ENCODE measurements at regions not wholly inside any gene's neighbourhood (a gene's known extent, or its start where the extent isn't known, plus 50 kb on each side); places are given as distances from the start of the nearest gene placed in this dataset.

DNA sequence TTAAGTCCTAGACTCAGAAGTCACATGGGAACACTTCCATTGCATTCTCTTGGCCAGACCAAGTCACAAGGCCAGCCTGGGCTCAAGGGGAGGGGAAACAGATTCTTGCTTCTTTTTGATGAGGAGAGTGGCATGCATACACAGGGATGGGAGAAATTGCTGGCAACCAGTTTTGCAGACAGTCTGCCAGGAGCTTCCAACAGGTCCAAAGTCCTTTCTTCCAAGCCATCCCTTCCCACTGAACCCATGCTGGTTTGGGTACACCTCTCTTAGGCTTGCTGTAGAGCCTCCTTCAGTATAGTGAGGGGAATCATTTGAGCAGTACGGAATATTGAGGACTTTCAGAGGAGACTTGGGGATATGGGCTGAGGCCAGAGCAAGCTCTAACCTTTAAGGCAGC lies 267.8 kb downstream of the BCOR start:
- Histone ChIP-seq H3K9me3 (no peaks in the 10 kb centered on the region), H3K27ac (peak overlapping the region in 3 of 4 donors; percentile 16 to 64 (median 56)), H3K36me3 (replicated peaks in 1 of 2; ENCODE audit: insufficient read depth in 1 of 2, low read depth in 2 of 2) (no peaks in the 10 kb centered on the region), H3K4me1 (peaks cover 17% of the 10 kb centered on the region), H3K4me3 (no peak overlapping the region), H3K27me3 (no peaks in the 10 kb centered on the region)
- intact Hi-C loops (cut with DNase I): no loop called here
- ATAC-seq (peak; percentile 24), DNase-seq (no peak)
- 75% methylated on average over 1 of the region's 1 CpG; no CpG with 5 or more reads in 1 of the 2 donors for whole genome bisulfite sequencing, 2 donors
- TF ChIP-seq, protein P1, sequence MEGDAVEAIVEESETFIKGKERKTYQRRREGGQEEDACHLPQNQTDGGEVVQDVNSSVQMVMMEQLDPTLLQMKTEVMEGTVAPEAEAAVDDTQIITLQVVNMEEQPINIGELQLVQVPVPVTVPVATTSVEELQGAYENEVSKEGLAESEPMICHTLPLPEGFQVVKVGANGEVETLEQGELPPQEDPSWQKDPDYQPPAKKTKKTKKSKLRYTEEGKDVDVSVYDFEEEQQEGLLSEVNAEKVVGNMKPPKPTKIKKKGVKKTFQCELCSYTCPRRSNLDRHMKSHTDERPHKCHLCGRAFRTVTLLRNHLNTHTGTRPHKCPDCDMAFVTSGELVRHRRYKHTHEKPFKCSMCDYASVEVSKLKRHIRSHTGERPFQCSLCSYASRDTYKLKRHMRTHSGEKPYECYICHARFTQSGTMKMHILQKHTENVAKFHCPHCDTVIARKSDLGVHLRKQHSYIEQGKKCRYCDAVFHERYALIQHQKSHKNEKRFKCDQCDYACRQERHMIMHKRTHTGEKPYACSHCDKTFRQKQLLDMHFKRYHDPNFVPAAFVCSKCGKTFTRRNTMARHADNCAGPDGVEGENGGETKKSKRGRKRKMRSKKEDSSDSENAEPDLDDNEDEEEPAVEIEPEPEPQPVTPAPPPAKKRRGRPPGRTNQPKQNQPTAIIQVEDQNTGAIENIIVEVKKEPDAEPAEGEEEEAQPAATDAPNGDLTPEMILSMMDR (IDR thresholded peaks at IDR 0.05): no peak
- no peak for TF ChIP-seq POLR2A (IDR thresholded peaks at IDR 0.05)

GRCh38 chrX:39830414-39830813 lies 267.3 kb downstream of the BCOR start:
- Histone ChIP-seq H3K36me3 (replicated peaks in 1 of 2; ENCODE audit: insufficient read depth in 1 of 2, low read depth in 2 of 2) (no peaks in the 10 kb centered on the region), H3K9me3 (no peaks in the 10 kb centered on the region), H3K27ac (peak overlapping the region in 3 of 4 donors; percentile 16 to 64 (median 56)), H3K4me1 (peaks cover 17% of the 10 kb centered on the region), H3K4me3 (no peak overlapping the region), H3K27me3 (no peaks in the 10 kb centered on the region)
- ATAC-seq (peak; percentile 88), DNase-seq (peak in 3 of 4 donors; percentile 32 to 53 (median 41))
- TF ChIP-seq, protein P1 (IDR thresholded peaks at IDR 0.05): no peak
- no peak for TF ChIP-seq POLR2A (IDR thresholded peaks at IDR 0.05)
- 17 to 45% methylated on average over 2 of the region's 2 CpGs for WGBS, 2 donors
- intact Hi-C loops (cut with DNase I): no loop called here

DNA sequence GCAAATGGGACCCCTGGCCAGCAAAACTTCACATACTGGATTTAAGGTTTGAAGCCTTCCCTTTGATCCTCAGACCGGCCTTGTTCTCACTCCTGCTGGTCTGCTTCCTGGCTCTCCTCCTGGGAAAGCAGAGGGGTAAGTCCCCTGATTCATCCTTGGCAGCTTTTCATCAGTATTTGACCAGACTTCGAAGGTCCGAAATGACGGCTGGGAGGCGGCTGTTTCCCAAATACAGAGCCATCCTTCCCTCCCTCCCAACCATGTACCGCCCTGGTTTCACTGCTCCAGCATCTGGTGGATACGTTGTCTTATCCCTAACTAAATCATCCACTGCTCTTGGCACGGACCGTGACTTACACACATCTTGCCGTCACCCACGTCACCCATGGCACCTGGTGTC lies 265.5 kb downstream of the BCOR start:
- H3K36me3 ChIP-seq (replicated peaks in 1 of 2; ENCODE audit: insufficient read depth in 1 of 2, low read depth in 2 of 2): no peaks in the 10 kb centered on the region

DNA sequence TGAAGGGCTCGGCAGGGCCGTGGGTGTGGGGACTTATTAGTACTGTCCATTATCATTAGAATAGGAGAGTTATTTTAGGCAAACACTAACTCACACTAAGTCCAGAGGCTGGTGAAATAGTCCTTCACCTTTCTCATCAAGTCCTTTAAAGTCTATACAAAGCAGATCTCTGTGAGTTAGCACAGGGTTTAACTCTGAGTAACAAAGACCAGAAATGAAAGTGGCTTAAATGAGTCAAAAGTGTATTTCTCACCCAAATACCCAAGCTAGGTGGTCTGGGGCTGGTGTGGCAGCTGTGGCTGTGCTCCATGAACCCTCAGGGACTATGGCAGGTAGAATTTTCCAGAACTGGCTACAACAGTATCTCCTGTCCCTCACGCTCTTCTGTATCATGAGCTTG lies 263.2 kb downstream of the BCOR start:
- Histone ChIP-seq H3K27me3 (no peaks in the 10 kb centered on the region), H3K4me1 (peaks cover 4% of the 10 kb centered on the region), H3K27ac (no peak overlapping the region), H3K9me3 (no peaks in the 10 kb centered on the region), H3K36me3 (replicated peaks in 1 of 2; ENCODE audit: insufficient read depth in 1 of 2, low read depth in 2 of 2) (no peaks in the 10 kb centered on the region), H3K4me3 (no peak overlapping the region)
- intact Hi-C loops (cut with DNase I): no loop called here
- no peak for DNase-seq
- ATAC-seq: no peak
- WGBS, 2 donors: 77 to 86% methylated on average over 2 to 3 of the region's 3 CpGs
- TF ChIP-seq, protein P1 (IDR thresholded peaks at IDR 0.05): no peak
- no peak for TF ChIP-seq POLR2A (IDR thresholded peaks at IDR 0.05)

More for the DNA sequence above, 265.5 kb downstream of the BCOR start:
- Histone ChIP-seq H3K9me3 (no peaks in the 10 kb centered on the region), H3K4me1 (peaks cover 5% of the 10 kb centered on the region), H3K27me3 (no peaks in the 10 kb centered on the region), H3K4me3 (no peak overlapping the region), H3K27ac (no peak overlapping the region)
- ATAC-seq: no peak
- TF ChIP-seq POLR2A (IDR thresholded peaks at IDR 0.05): no peak
- TF ChIP-seq, protein P1 (IDR thresholded peaks at IDR 0.05): no peak
- WGBS, 2 donors: 73 to 93% methylated on average over 6 to 11 of the region's 11 CpGs
- intact Hi-C loops (cut with DNase I): no loop called here
- DNase-seq: no peak

GRCh38 chrX:39835241-39835640 lies 262.5 kb downstream of the BCOR start:
- no peaks in the 10 kb centered on the region for H3K27me3 ChIP-seq
- no peak for TF ChIP-seq POLR2A (IDR thresholded peaks at IDR 0.05)
- TF ChIP-seq, protein P1 (IDR thresholded peaks at IDR 0.05): no peak
- intact Hi-C loops (cut with DNase I): no loop called here
- no peak overlapping the region for H3K4me3 ChIP-seq
- H3K4me1 ChIP-seq: peaks cover under 1% of the 10 kb centered on the region
- DNase-seq: no peak
- H3K36me3 ChIP-seq (replicated peaks in 1 of 2; ENCODE audit: insufficient read depth in 1 of 2, low read depth in 2 of 2): no peaks in the 10 kb centered on the region
- WGBS, 2 donors: 95 to 100% methylated on average over 4 of the region's 5 CpGs
- H3K27ac ChIP-seq: no peak overlapping the region
- H3K9me3 ChIP-seq: no peaks in the 10 kb centered on the region
- no peak for ATAC-seq

Measured in body of pancreas (tissue), 4 donors.